GM23248 (cell line): ENCODE measurements at regions not wholly inside any gene's neighbourhood (a gene's known extent, or its start where the extent isn't known, plus 50 kb on each side); places are given as distances from the start of the nearest gene placed in this dataset.

Experiments
- DNase-seq: peaks from one replicate; pipeline ENCODE4 v3.0.0-alpha.2; 2015
- H2AFZ ChIP-seq: fragments of 200-600 bp; sonication (generic); 2 replicates; pipeline ENCODE4 v1.6.1; 2016; ENCODE audit warnings: antibody characterized with exemption
- H3F3A ChIP-seq: fragments of 200-600 bp; sonication (generic); 2 replicates; pipeline ENCODE4 v1.6.1; 2016; ENCODE audit warnings: mild to moderate bottlenecking, antibody characterized with exemption, mixed run types; ENCODE audit not compliant: insufficient read depth
- H3K27ac ChIP-seq: fragments of 200-600 bp; sonication (generic); 2 replicates; pipeline ENCODE4 v1.5.1; 2016; ENCODE audit warnings: mild to moderate bottlenecking
- H3K27me3 ChIP-seq: fragments of 200-600 bp; sonication (generic); replicated peaks from 2 replicates; pipeline ENCODE4 v1.6.1; 2016; ENCODE audit warnings: mild to moderate bottlenecking; ENCODE audit not compliant: insufficient read depth
- H3K36me3 ChIP-seq: fragments of 200-600 bp; sonication (generic); 2 replicates; pipeline ENCODE4 v1.6.1; 2016; ENCODE audit warnings: low read depth, mild to moderate bottlenecking
- H3K4me1 ChIP-seq: fragments of 200-600 bp; sonication (generic); 2 replicates; pipeline ENCODE4 v1.6.1; 2016; ENCODE audit warnings: mild to moderate bottlenecking; ENCODE audit not compliant: insufficient read depth
- H3K4me2 ChIP-seq: fragments of 200-600 bp; sonication (generic); one replicate; pipeline ENCODE4 v1.6.1; 2016; ENCODE audit warnings: mild to moderate bottlenecking; ENCODE audit not compliant: unreplicated experiment
- H3K4me3 ChIP-seq: fragments of 200-600 bp; sonication (generic); 2 replicates; pipeline ENCODE4 v1.5.1; 2016; ENCODE audit warnings: mild to moderate bottlenecking
- H3K79me2 ChIP-seq: fragments of 200-600 bp; sonication (generic); 2 replicates; pipeline ENCODE4 v1.6.1; 2016; ENCODE audit warnings: mild to moderate bottlenecking; ENCODE audit not compliant: insufficient read depth
- H3K9ac ChIP-seq: fragments of 200-600 bp; sonication (generic); 2 replicates; pipeline ENCODE4 v1.6.1; 2016; ENCODE audit warnings: mild to moderate bottlenecking
- H3K9me2 ChIP-seq: fragments of 200-600 bp; sonication (generic); 2 replicates; pipeline ENCODE4 v1.6.1; 2016; ENCODE audit warnings: mixed run types, mild to moderate bottlenecking, moderate library complexity; ENCODE audit not compliant: insufficient read depth
- H3K9me3 ChIP-seq: fragments of 200-600 bp; sonication (generic); one replicate; pipeline ENCODE4 v1.6.1; 2017; ENCODE audit warnings: low read depth
- H4K20me1 ChIP-seq: fragments of 200-600 bp; sonication (generic); 2 replicates; pipeline ENCODE4 v1.6.0; 2016; ENCODE audit not compliant: insufficient read depth
- EZH2 ChIP-seq: fragments of 200-600 bp; sonication (generic); IDR thresholded peaks from 2 replicates; pipeline ENCODE4 v1.6.1; 2018; ENCODE audit warnings: antibody characterized with exemption, mild to moderate bottlenecking; ENCODE audit not compliant: insufficient read depth, poor library complexity, severe bottlenecking
- EZH2phosphoT487 ChIP-seq: fragments of 200-600 bp; sonication (generic); IDR thresholded peaks from 2 replicates; pipeline ENCODE4 v1.6.1; 2018; ENCODE audit warnings: antibody characterized with exemption, moderate library complexity, mild to moderate bottlenecking, low read depth; ENCODE audit not compliant: insufficient read depth
- WGBS, 2 experiments: methylation state at CpG; one replicate each; pipeline ENCODE4 v1.1.6; 2015 to 2017; ENCODE audit warnings: low lambda C conversion rate in 2 of 2, low coverage in 1 of 2; ENCODE audit errors: missing lambda C conversion rate in 2 of 2; 5-methylcytosine and 5-hydroxymethylcytosine counted together
- in situ Hi-C: fragments of 300-500 bp; cut with MboI; formaldehyde crosslinking; loops from 2 replicates; pipeline ENCODE4 v1.15.0; 2020

GRCh38 chr11:98545544-98546175, 475.1 kb upstream of the CNTN5 start:
- 24 to 25% methylated on average over 5 of the region's 5 CpGs for WGBS, 2 experiments
- TF ChIP-seq EZH2phosphoT487 (no peak), EZH2 (no peak)
- no peaks in the 10 kb centered on the region for H3F3A ChIP-seq

GRCh38 chr11:98549571-98549970, 471.2 kb upstream of the CNTN5 start:
- H3K79me2 ChIP-seq = no peaks in the 10 kb centered on the region
- 13 to 17% methylated on average over 3 of the region's 3 CpGs for WGBS, 2 experiments
- in situ Hi-C loops = no loop called here

More at GRCh38 chr11:98545544-98546175, 475.1 kb upstream of the CNTN5 start:
- no peaks in the 10 kb centered on the region for H3K9me2 ChIP-seq
- H3K4me1 ChIP-seq = no peaks in the 10 kb centered on the region
- H2AFZ ChIP-seq = no peak overlapping the region
- H3K79me2 ChIP-seq = no peaks in the 10 kb centered on the region
- no peaks in the 10 kb centered on the region for H4K20me1 ChIP-seq
- H3K4me2 ChIP-seq = no peak overlapping the region
- H3K9me3 ChIP-seq = no peaks in the 10 kb centered on the region
- H3K36me3 ChIP-seq = no peaks in the 10 kb centered on the region
- no peaks in the 10 kb centered on the region for H3K27me3 ChIP-seq
- no peak for DNase-seq
- in situ Hi-C loops = no loop called here
- no peak overlapping the region for H3K9ac ChIP-seq
- H3K4me3 ChIP-seq = no peak overlapping the region
- H3K27ac ChIP-seq = no peak overlapping the region

GRCh38 chr11:98559961-98560360, 460.8 kb upstream of the CNTN5 start:
- Histone ChIP-seq H3K4me3 (no peak overlapping the region), H3K4me2 (no peak overlapping the region), H3F3A (no peaks in the 10 kb centered on the region), H3K9ac (no peak overlapping the region), H3K9me3 (no peaks in the 10 kb centered on the region), H3K4me1 (no peaks in the 10 kb centered on the region), H3K9me2 (no peaks in the 10 kb centered on the region), H3K79me2 (no peaks in the 10 kb centered on the region), H3K36me3 (no peaks in the 10 kb centered on the region), H2AFZ (no peak overlapping the region), H3K27ac (no peak overlapping the region), H4K20me1 (no peaks in the 10 kb centered on the region), H3K27me3 (no peaks in the 10 kb centered on the region)
- in situ Hi-C loops = no loop called here
- no peak for DNase-seq
- no peak for TF ChIP-seq EZH2
- no peak for TF ChIP-seq EZH2phosphoT487

More at GRCh38 chr11:98549571-98549970, 471.2 kb upstream of the CNTN5 start:
- DNase-seq = no peak
- Histone ChIP-seq H3K9me2 (no peaks in the 10 kb centered on the region), H3K9me3 (no peaks in the 10 kb centered on the region), H4K20me1 (no peaks in the 10 kb centered on the region), H3K4me1 (no peaks in the 10 kb centered on the region), H3K36me3 (no peaks in the 10 kb centered on the region), H3F3A (no peaks in the 10 kb centered on the region), H2AFZ (no peak overlapping the region), H3K27ac (no peak overlapping the region), H3K4me2 (no peak overlapping the region), H3K4me3 (no peak overlapping the region), H3K9ac (no peak overlapping the region), H3K27me3 (no peaks in the 10 kb centered on the region)
- TF ChIP-seq EZH2phosphoT487 = no peak
- no peak for TF ChIP-seq EZH2

GRCh38 chr11:98561252-98561651, 459.5 kb upstream of the CNTN5 start:
- TF ChIP-seq EZH2 (no peak), EZH2phosphoT487 (no peak)
- Histone ChIP-seq H3K27me3 (no peaks in the 10 kb centered on the region), H3K9ac (no peak overlapping the region), H3K4me1 (no peaks in the 10 kb centered on the region), H3K4me3 (no peak overlapping the region), H3K4me2 (no peak overlapping the region), H3K79me2 (no peaks in the 10 kb centered on the region), H2AFZ (no peak overlapping the region), H3K9me3 (no peaks in the 10 kb centered on the region), H3F3A (no peaks in the 10 kb centered on the region), H3K27ac (no peak overlapping the region), H3K36me3 (no peaks in the 10 kb centered on the region), H4K20me1 (no peaks in the 10 kb centered on the region), H3K9me2 (no peaks in the 10 kb centered on the region)
- DNase-seq = no peak
- in situ Hi-C loops = no loop called here
- 10 to 16% methylated on average over 4 of the region's 4 CpGs for WGBS, 2 experiments

- DNase-seq = no peak
- no peaks in the 10 kb centered on the region for H3K9me2 ChIP-seq
- H4K20me1 ChIP-seq = no peaks in the 10 kb centered on the region
- H3K36me3 ChIP-seq = no peaks in the 10 kb centered on the region
- H2AFZ ChIP-seq = no peak overlapping the region
- H3K9me3 ChIP-seq = no peaks in the 10 kb centered on the region
- H3K4me2 ChIP-seq = no peak overlapping the region
- TF ChIP-seq EZH2 = no peak
- no peak for TF ChIP-seq EZH2phosphoT487
- no peaks in the 10 kb centered on the region for H3K79me2 ChIP-seq
- H3K27me3 ChIP-seq = no peaks in the 10 kb centered on the region
- in situ Hi-C loops = no loop called here
- H3F3A ChIP-seq = no peaks in the 10 kb centered on the region
- H3K4me1 ChIP-seq = no peaks in the 10 kb centered on the region
- H3K9ac ChIP-seq = no peak overlapping the region
- no peak overlapping the region for H3K27ac ChIP-seq
- H3K4me3 ChIP-seq = no peak overlapping the region
Measured at GRCh38 chr11:98561877-98562395, 458.8 kb upstream of the CNTN5 start.
